Upper lobe of right lung (tissue), 1 donor: ENCODE measurements at regions not wholly inside any gene's neighbourhood (a gene's known extent, or its start where the extent isn't known, plus 50 kb on each side); places are given as distances from the start of the nearest gene placed in this dataset.

Source experiments
- ATAC-seq: fragments of 200-7000 bp; cut with Tn5 transposase; one replicate; pipeline ENCODE4 v1.9.1; 2020; ENCODE audit warnings: mild to moderate bottlenecking, moderate library complexity
- DNase-seq: peaks from one replicate; pipeline ENCODE4 v3.0.0-alpha.2; 2020
- H3K27ac ChIP-seq: fragments of 200-600 bp; one replicate; pipeline ENCODE4 v1.8.0; 2022
- H3K27me3 ChIP-seq: fragments of 200-600 bp; one replicate; pipeline ENCODE4 v1.8.0; 2022; ENCODE audit warnings: mild to moderate bottlenecking
- H3K36me3 ChIP-seq: fragments of 200-600 bp; one replicate; pipeline ENCODE4 v1.8.0; 2022
- H3K4me1 ChIP-seq: fragments of 200-600 bp; one replicate; pipeline ENCODE4 v1.8.0; 2022
- H3K4me3 ChIP-seq: fragments of 200-600 bp; one replicate; pipeline ENCODE4 v1.8.0; 2022; ENCODE audit warnings: mild to moderate bottlenecking
- H3K9me3 ChIP-seq: fragments of 200-600 bp; one replicate; pipeline ENCODE4 v1.8.0; 2022
- intact Hi-C: fragments of 100-400 bp; cut with DNase I; formaldehyde crosslinking; loops from one replicate; pipeline ENCODE4 v1.11.0; 2022
- TF ChIP-seq, protein P1 (sequence below): fragments of 200-600 bp; IDR thresholded peaks from one replicate; pipeline ENCODE4 v1.8.0; 2022; ENCODE audit warnings: antibody characterized with exemption
- donor health status: DM: no; HTN: yes; CAD: no; lungs with severe emphysema.

DNA sequence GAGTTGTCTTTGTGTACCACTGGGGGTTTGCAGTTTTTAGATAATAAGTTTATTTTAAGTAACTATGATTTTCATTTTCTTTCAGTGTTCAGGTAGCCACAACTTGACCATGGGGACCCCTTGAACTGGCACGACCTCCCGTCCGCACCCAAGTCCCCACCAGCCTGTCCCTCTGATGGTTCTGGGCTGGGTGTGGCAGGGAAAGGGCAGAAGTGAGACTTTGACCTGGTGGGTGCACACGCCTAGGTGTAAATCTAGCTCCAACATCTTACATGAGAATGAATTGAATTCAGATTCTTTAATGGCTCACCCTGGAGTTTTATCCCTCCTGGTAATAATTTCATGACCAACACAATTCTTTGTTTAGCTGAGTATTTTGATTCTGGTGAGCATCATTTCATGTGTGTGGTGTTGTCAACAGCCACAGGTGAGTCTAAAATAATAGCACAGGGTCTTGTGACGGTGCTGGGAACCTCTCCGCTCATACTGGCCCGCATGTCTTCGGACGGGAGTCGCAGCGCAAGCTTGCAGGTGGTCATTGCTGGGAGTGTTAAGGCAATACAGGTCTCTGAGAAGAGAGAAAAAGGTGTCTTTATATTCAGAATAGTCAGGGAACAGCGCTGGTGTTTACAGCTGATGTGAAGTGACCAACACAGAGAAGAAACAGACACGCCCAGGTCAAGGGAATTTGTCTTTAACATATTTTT is 50.8 kb upstream of the POFUT2 start:
- H3K27ac ChIP-seq = no peak overlapping the region
- ATAC-seq (no peak), DNase-seq (peak; percentile 38)
- no peaks in the 10 kb centered on the region for H3K9me3 ChIP-seq
- H3K36me3 ChIP-seq = no peaks in the 10 kb centered on the region
- no peak overlapping the region for H3K4me3 ChIP-seq
- peaks cover 4% of the 10 kb centered on the region for H3K4me1 ChIP-seq
- TF ChIP-seq, protein P1, sequence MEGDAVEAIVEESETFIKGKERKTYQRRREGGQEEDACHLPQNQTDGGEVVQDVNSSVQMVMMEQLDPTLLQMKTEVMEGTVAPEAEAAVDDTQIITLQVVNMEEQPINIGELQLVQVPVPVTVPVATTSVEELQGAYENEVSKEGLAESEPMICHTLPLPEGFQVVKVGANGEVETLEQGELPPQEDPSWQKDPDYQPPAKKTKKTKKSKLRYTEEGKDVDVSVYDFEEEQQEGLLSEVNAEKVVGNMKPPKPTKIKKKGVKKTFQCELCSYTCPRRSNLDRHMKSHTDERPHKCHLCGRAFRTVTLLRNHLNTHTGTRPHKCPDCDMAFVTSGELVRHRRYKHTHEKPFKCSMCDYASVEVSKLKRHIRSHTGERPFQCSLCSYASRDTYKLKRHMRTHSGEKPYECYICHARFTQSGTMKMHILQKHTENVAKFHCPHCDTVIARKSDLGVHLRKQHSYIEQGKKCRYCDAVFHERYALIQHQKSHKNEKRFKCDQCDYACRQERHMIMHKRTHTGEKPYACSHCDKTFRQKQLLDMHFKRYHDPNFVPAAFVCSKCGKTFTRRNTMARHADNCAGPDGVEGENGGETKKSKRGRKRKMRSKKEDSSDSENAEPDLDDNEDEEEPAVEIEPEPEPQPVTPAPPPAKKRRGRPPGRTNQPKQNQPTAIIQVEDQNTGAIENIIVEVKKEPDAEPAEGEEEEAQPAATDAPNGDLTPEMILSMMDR = no peak
- H3K27me3 ChIP-seq = no peaks in the 10 kb centered on the region
- intact Hi-C loops = no loop called here

DNA sequence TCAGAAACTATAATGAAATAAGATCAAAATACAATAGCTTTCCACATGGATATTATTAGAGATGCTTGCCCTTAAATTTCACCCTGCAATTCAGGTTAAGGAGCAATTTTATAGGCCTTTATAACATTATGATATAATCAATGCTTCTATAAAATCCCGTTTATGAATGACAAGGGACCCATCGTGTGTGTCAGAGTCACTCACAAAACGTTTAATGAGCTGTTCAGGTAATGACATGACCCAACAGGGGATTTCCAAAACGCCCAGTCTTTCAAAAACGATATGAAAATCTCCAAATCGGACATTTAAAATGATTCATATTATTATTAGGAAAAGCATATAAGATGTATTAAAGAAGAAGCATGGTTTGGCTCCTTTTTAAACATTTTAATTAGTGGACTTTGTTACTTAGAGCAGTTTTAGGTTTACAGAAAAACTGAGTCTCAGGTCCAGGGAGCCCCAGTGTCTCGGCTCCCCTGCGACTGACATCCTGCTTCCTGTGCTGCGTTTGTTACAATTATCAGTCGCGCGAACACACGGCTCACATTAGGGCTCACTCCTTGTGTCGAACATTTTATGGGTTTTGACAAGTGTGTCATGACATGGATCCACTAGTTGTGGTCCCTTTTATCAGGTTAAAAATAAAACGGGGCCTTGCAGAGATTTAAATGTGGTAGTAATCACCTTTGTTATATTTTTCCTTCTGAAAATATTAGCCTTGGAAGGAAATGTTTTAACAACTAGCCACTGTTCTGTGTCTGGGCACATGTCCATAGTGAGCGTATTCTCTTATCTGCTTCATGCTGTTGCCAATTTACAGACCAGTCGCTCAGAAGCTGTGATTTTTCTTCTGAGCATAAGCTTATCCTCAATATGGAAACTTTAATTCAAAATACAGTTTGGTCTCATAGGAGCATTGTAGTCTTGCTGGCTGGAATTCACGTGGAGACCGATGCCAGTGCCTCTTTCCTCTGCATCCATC is 52.0 kb upstream of the POFUT2 start:
- Histone ChIP-seq H3K27me3 (no peaks in the 10 kb centered on the region), H3K9me3 (no peaks in the 10 kb centered on the region), H3K36me3 (no peaks in the 10 kb centered on the region), H3K27ac (no peak overlapping the region), H3K4me3 (no peak overlapping the region), H3K4me1 (peaks cover 4% of the 10 kb centered on the region)
- intact Hi-C loops = no loop called here
- DNase-seq (no peak), ATAC-seq (no peak)
- TF ChIP-seq, protein P1 = no peak

DNA sequence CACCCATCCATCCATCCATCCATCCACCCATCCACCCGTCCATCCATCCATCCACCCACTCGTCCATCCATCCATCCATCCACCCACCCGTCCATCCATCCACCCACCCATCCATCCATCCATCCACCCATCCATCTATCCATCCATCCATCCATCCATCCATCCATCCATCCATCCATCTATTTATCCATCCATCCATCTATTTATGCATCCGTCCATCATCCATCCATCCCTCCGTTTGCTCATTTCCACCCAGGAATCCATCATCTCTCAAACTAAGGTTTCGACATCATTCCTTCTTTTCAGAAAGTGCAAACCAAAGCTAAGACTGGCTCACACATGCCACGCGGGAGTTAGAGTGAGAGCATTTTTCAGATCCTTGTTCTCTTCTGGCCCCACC is 52.8 kb upstream of the POFUT2 start:
- no peak for ATAC-seq
- Histone ChIP-seq H3K27me3 (no peaks in the 10 kb centered on the region), H3K4me1 (peaks cover 4% of the 10 kb centered on the region), H3K36me3 (no peaks in the 10 kb centered on the region), H3K4me3 (no peak overlapping the region), H3K27ac (no peak overlapping the region), H3K9me3 (no peaks in the 10 kb centered on the region)
- no peak for DNase-seq
- TF ChIP-seq, protein P1 = no peak
- intact Hi-C loops = no loop called here

DNA sequence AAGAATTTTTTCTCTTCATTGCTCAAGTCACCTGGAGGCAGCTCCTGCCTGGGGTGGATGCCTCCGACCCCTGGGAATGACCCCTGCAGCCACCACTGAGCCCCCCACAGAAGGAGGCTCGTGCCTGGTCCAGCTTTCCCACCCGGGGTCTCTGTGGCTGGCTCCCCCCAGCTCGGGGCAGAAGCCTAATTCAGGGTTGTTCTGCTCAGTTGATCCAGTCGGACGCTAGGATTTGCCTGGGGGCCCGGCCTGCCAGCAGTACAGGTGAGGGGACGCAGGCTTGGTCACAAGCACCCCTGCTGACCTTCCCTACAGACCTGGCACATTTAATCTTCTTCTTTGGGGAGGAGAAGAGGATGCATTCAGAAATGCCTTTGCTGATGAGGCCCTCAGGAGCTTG is 53.6 kb upstream of the POFUT2 start:
- no peak for ATAC-seq
- Histone ChIP-seq H3K27ac (no peak overlapping the region), H3K36me3 (no peaks in the 10 kb centered on the region), H3K4me3 (no peak overlapping the region), H3K9me3 (no peaks in the 10 kb centered on the region), H3K4me1 (peaks cover 4% of the 10 kb centered on the region), H3K27me3 (no peaks in the 10 kb centered on the region)
- DNase-seq = no peak
- TF ChIP-seq, protein P1 = no peak
- intact Hi-C loops = no loop called here

DNA sequence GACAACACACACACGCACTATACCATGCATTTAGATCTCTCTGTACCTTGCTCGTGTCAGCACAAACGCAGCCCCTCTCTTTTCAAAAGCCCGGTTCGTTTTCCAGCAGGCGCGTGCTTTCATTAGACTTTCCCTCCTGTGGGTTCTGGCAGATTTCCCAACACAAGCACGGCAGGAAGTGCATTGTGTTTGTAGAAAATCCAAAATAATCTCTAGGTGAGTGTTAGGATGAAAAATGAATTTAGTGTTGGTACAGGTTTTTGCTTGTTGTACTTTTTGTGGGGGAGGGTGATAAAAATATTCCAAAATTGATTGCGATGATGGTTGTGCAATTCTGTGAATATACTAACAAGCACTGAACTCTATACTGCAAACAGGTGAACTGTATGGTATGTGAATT is 54.1 kb upstream of the POFUT2 start:
- DNase-seq = no peak

More for the DNA sequence above, 54.1 kb upstream of the POFUT2 start:
- H3K36me3 ChIP-seq = no peaks in the 10 kb centered on the region
- ATAC-seq = no peak
- intact Hi-C loops = no loop called here
- H3K27me3 ChIP-seq = no peaks in the 10 kb centered on the region
- TF ChIP-seq, protein P1 = no peak
- no peak overlapping the region for H3K27ac ChIP-seq
- no peaks in the 10 kb centered on the region for H3K9me3 ChIP-seq
- no peak overlapping the region for H3K4me3 ChIP-seq
- peaks cover 4% of the 10 kb centered on the region for H3K4me1 ChIP-seq
